Panc1 (cell line): ENCODE measurements at regions not wholly inside any gene's neighbourhood (a gene's known extent, or its start where the extent isn't known, plus 50 kb on each side); places are given as distances from the start of the nearest gene placed in this dataset.

Experiments
- ATAC-seq: fragments of 200-7000 bp; cut with Tn5 transposase; 2 replicates; pipeline ENCODE4 v1.9.1; 2020; ENCODE audit warnings: mild to moderate bottlenecking, moderate library complexity
- BruUV-seq: library from RNA; stranded (reverse); fragments of 400-500 nt; replicated peaks from 2 replicates; lab custom pipeline; 2021; lab: Mats Ljungman, UMichigan
- CTCF ChIA-PET: fragments of 300-600 bp; sonication (Branson Sonifier 250); formaldehyde crosslinking; loops from one replicate; lab custom pipeline; 2022; ENCODE audit warnings: antibody characterized with exemption; lab: Charles Lee
- POLR2A ChIA-PET: fragments of 300-600 bp; sonication (Branson Sonifier 250); formaldehyde crosslinking; loops from one replicate; lab custom pipeline; 2022; ENCODE audit warnings: antibody characterized with exemption; lab: Charles Lee
- DNase-seq: peaks from one replicate; pipeline ENCODE4 v3.0.0-alpha.2; 2010; ENCODE audit warnings: low read depth, low spot score
- H3K27ac ChIP-seq: 2 replicates; pipeline ENCODE4 v1.5.1; 2011; ENCODE audit warnings: mild to moderate bottlenecking, low read length, inconsistent platforms
- H3K27me3 ChIP-seq: fragments of 200-500 bp; sonication (Bioruptor generic); 2 replicates; pipeline ENCODE4 v1.6.0; 2014; ENCODE audit warnings: low read length, inconsistent platforms; ENCODE audit not compliant: control insufficient read depth, insufficient read depth
- H3K36me3 ChIP-seq: fragments of 200-500 bp; sonication (Bioruptor generic); 2 replicates; pipeline ENCODE4 v1.5.1; 2014; ENCODE audit warnings: inconsistent platforms, mild to moderate bottlenecking, low read length, moderate library complexity; ENCODE audit not compliant: control insufficient read depth, insufficient read depth
- H3K4me1 ChIP-seq: 2 replicates; pipeline ENCODE4 v1.5.1; 2011; ENCODE audit warnings: inconsistent platforms, mild to moderate bottlenecking, low read length, moderate library complexity; ENCODE audit not compliant: control insufficient read depth, insufficient read depth
- H3K4me3 ChIP-seq, 2 experiments: 2 replicates each; pipeline ENCODE4 v1.5.1; 2011 to 2012; ENCODE audit warnings: low read depth in 2 of 2, low read length in 2 of 2, mild to moderate bottlenecking in 2 of 2, inconsistent platforms in 1 of 2, moderate library complexity in 1 of 2
- H3K9me3 ChIP-seq: fragments of 200-500 bp; sonication (Bioruptor generic); 2 replicates; pipeline ENCODE4 v1.5.1; 2014; ENCODE audit warnings: low read depth, mild to moderate bottlenecking, inconsistent platforms, low read length, moderate library complexity; ENCODE audit not compliant: control insufficient read depth, insufficient read depth
- CTCF ChIP-seq: fragments of 450-650 bp; IDR thresholded peaks from 2 replicates; pipeline ENCODE4 v1.5.1; 2017; ENCODE audit warnings: mild to moderate bottlenecking
- POLR2AphosphoS5 ChIP-seq: IDR thresholded peaks from 2 replicates; pipeline ENCODE4 v1.6.1; 2012; ENCODE audit warnings: mild to moderate bottlenecking, low read depth, low read length, moderate library complexity
- REST ChIP-seq, 2 experiments: IDR thresholded peaks; 2 replicates each; pipeline ENCODE4 v1.6.1; 2011 to 2012; ENCODE audit warnings: low read depth in 2 of 2, control low read depth in 1 of 2, low read length in 1 of 2, mild to moderate bottlenecking in 1 of 2, moderate library complexity in 1 of 2; ENCODE audit not compliant: insufficient read depth in 1 of 2
- SIN3A ChIP-seq: IDR thresholded peaks from 2 replicates; pipeline ENCODE4 v1.6.1; 2012; ENCODE audit warnings: low read depth, mild to moderate bottlenecking, low read length, moderate library complexity, borderline replicate concordance; ENCODE audit not compliant: insufficient read depth
- TCF7L2 ChIP-seq: IDR thresholded peaks from 2 replicates; pipeline ENCODE4 v1.6.1; 2011; ENCODE audit warnings: mild to moderate bottlenecking, low read depth, low read length, inconsistent platforms
- in situ Hi-C: cut with HindIII; loops from 2 replicates; pipeline ENCODE4 v1.10.0; 2016; ENCODE audit warnings: low sequenced_read_pairs, low pct_unique_long_range_greater_than_20kb
- intact Hi-C: fragments of 100-400 bp; cut with micrococcal nuclease; formaldehyde crosslinking; loops from one replicate; pipeline ENCODE4 v1.10.0; 2022; ENCODE audit not compliant: unreplicated experiment

GRCh38 chr6:138689849-138690248 lies 83.7 kb upstream of the CCDC28A start:
- TF ChIP-seq REST (IDR thresholded peaks at IDR 0.05; ENCODE audit: insufficient read depth in 1 of 2, low read depth in 2 of 2, low read length in 1 of 2), result no peak
- no peak for TF ChIP-seq POLR2AphosphoS5
- no peak for TF ChIP-seq CTCF
- no peak for TF ChIP-seq TCF7L2
- Histone ChIP-seq H3K4me3 (no peak overlapping the region), H3K27me3 (no peaks in the 10 kb centered on the region), H3K4me1 (peaks cover 11% of the 10 kb centered on the region), H3K9me3 (no peaks in the 10 kb centered on the region), H3K36me3 (no peaks in the 10 kb centered on the region), H3K27ac (no peak overlapping the region; the same call in 1 of the 2 replicates)
- DNase-seq, result no peak
- no peak for ATAC-seq
- ChIA-PET POLR2A (no interaction called here), CTCF (no interaction called here)
- in situ Hi-C loops (no loop called here), intact Hi-C loops (loop anchor here (2.0 to 10.0 kb wide), 2 partner anchors 77 to 95 kb away; no protein-coding TSS in a partner anchor)
- no TSS peak for BruUV-seq

GRCh38 chr6:138690975-138691594 lies 82.5 kb upstream of the CCDC28A start:
- H3K27ac ChIP-seq, result peak overlapping the region; percentile 89
- no TSS peak for BruUV-seq
- no peaks in the 10 kb centered on the region for H3K27me3 ChIP-seq
- no peak for ATAC-seq
- intact Hi-C loops (loop anchor here (2.0 kb wide), 1 partner anchor 76 kb away; no protein-coding TSS in a partner anchor), in situ Hi-C loops (no loop called here)
- DNase-seq, result no peak
- POLR2A ChIA-PET, result interaction anchor here (0.6 kb wide), 1 partner anchor 1813 kb away, joined by 3 read pairs; no protein-coding TSS in a partner anchor
- H3K4me1 ChIP-seq, result peaks cover 11% of the 10 kb centered on the region
- no peaks in the 10 kb centered on the region for H3K9me3 ChIP-seq
- TF ChIP-seq TCF7L2 (no peak), REST (IDR thresholded peaks at IDR 0.05; ENCODE audit: insufficient read depth in 1 of 2, low read depth in 2 of 2, low read length in 1 of 2) (no peak; a peak in 1 of 4 replicates), CTCF (no peak), POLR2AphosphoS5 (no peak), SIN3A (no peak)
- CTCF ChIA-PET, result interaction anchor here (1.0 kb wide), 1 partner anchor 106 kb away, joined by 3 read pairs; no protein-coding TSS in a partner anchor
- peak overlapping the region; percentile 69 to 87 for H3K4me3 ChIP-seq
- no peaks in the 10 kb centered on the region for H3K36me3 ChIP-seq
